Neural cell (in vitro differentiated cells): ENCODE measurements at regions not wholly inside any gene's neighbourhood (a gene's known extent, or its start where the extent isn't known, plus 50 kb on each side); places are given as distances from the start of the nearest gene placed in this dataset.

Experiments used
- H2AFZ ChIP-seq: fragments of 200-600, 300-800 bp; sonication (generic), shearing (Covaris generic); 2 replicates; pipeline ENCODE4 v1.6.0; 2014; ENCODE audit warnings: low read depth, mild to moderate bottlenecking, antibody characterized with exemption, low read length, moderate library complexity
- H3F3A ChIP-seq: fragments of 200-600 bp; shearing (Covaris generic); 2 replicates; pipeline ENCODE4 v1.6.1; 2016; ENCODE audit warnings: mild to moderate bottlenecking, moderate library complexity, mixed read lengths, antibody characterized with exemption, low read length; ENCODE audit not compliant: insufficient read depth, poor library complexity, severe bottlenecking
- H3K27ac ChIP-seq: fragments of 200-600, 300-800 bp; sonication (generic), shearing (Covaris generic); 2 replicates; pipeline ENCODE4 v1.5.1; 2014; ENCODE audit warnings: mild to moderate bottlenecking, low read length, moderate library complexity
- H3K27me3 ChIP-seq: fragments of 300-800, 200-600 bp; sonication (generic), shearing (Covaris generic); 2 replicates; pipeline ENCODE4 v1.6.0; 2014; ENCODE audit warnings: mild to moderate bottlenecking, low read depth, low read length, moderate library complexity; ENCODE audit not compliant: insufficient read depth
- H3K36me3 ChIP-seq: fragments of 300-800, 200-600 bp; sonication (generic), shearing (Covaris generic); 2 replicates; pipeline ENCODE4 v1.5.1; 2014; ENCODE audit warnings: mild to moderate bottlenecking, antibody characterized with exemption, low read length, moderate library complexity; ENCODE audit not compliant: insufficient read depth
- H3K4me2 ChIP-seq: fragments of 300-800, 200-600 bp; sonication (generic), shearing (Covaris generic); 2 replicates; pipeline ENCODE4 v1.6.0; 2014; ENCODE audit warnings: mild to moderate bottlenecking, low read length
- H3K4me3 ChIP-seq: fragments of 300-800, 200-600 bp; sonication (generic), shearing (Covaris generic); 2 replicates; pipeline ENCODE4 v1.5.1; 2014; ENCODE audit warnings: mild to moderate bottlenecking, low read length, moderate library complexity
- H3K79me2 ChIP-seq: fragments of 200-600 bp; shearing (Covaris generic); replicated peaks from 2 replicates; pipeline ENCODE4 v1.6.0; 2014; ENCODE audit warnings: mild to moderate bottlenecking, low read length, moderate library complexity; ENCODE audit not compliant: insufficient read depth
- H3K9ac ChIP-seq: fragments of 300-800, 200-600 bp; sonication (generic), shearing (Covaris generic); 2 replicates; pipeline ENCODE4 v1.6.1; 2016; ENCODE audit warnings: mild to moderate bottlenecking, low read length, mixed read lengths
- H3K9me2 ChIP-seq: fragments of 200-600 bp; shearing (Covaris generic); 2 replicates; pipeline ENCODE4 v1.6.1; 2016; ENCODE audit warnings: mild to moderate bottlenecking, low read length, mixed read lengths; ENCODE audit not compliant: insufficient read depth
- H3K9me3 ChIP-seq: fragments of 200-600, 300-800 bp; sonication (generic), shearing (Covaris generic); 2 replicates; pipeline ENCODE4 v1.6.1; 2016; ENCODE audit warnings: mild to moderate bottlenecking, mixed run types, low read length, moderate library complexity, mixed read lengths
- H4K20me1 ChIP-seq: fragments of 200-600 bp; shearing (Covaris generic); 2 replicates; pipeline ENCODE4 v1.6.1; 2016; ENCODE audit warnings: mild to moderate bottlenecking, mixed run types; ENCODE audit not compliant: insufficient read depth
- EP300 ChIP-seq: fragments of 450-650 bp; conservative IDR thresholded peaks from 2 replicates; pipeline ENCODE4 v1.6.1; 2014; ENCODE audit warnings: antibody characterized with exemption, mild to moderate bottlenecking, moderate library complexity; ENCODE audit not compliant: poor library complexity, severe bottlenecking
- EZH2 ChIP-seq: fragments of 200-600, 300-800 bp; shearing (Covaris generic), sonication (generic); IDR thresholded peaks from 2 replicates; pipeline ENCODE4 v1.6.1; 2014; ENCODE audit warnings: antibody characterized with exemption, low read length, borderline replicate concordance, mild to moderate bottlenecking; ENCODE audit not compliant: insufficient read depth, poor library complexity, severe bottlenecking
- MXI1 ChIP-seq: fragments of 450-650 bp; conservative IDR thresholded peaks from 2 replicates; pipeline ENCODE4 v1.6.1; 2014; ENCODE audit warnings: antibody characterized with exemption, mild to moderate bottlenecking; ENCODE audit not compliant: poor library complexity, severe bottlenecking
- POLR2AphosphoS5 ChIP-seq: IDR thresholded peaks from 2 replicates; pipeline ENCODE4 v1.6.1; 2012
- RAD21 ChIP-seq: fragments of 450-650 bp; conservative IDR thresholded peaks from 2 replicates; pipeline ENCODE4 v1.6.1; 2014; ENCODE audit warnings: antibody characterized with exemption, mild to moderate bottlenecking, moderate library complexity
- SMC3 ChIP-seq: fragments of 450-650 bp; conservative IDR thresholded peaks from 2 replicates; pipeline ENCODE4 v1.6.1; 2014; ENCODE audit warnings: antibody characterized with exemption, mild to moderate bottlenecking, moderate library complexity; ENCODE audit not compliant: poor library complexity
- TAF1 ChIP-seq: IDR thresholded peaks from 2 replicates; pipeline ENCODE4 v1.6.1; 2012; ENCODE audit warnings: low read depth
- TF ChIP-seq, protein P1 (sequence below): IDR thresholded peaks from 2 replicates; pipeline ENCODE4 v1.6.1; 2012; ENCODE audit warnings: borderline replicate concordance
- TF ChIP-seq, protein P2 (sequence below): fragments of 450-650 bp; IDR thresholded peaks from 2 replicates; pipeline ENCODE4 v1.5.1; 2014; ENCODE audit warnings: antibody characterized with exemption, mild to moderate bottlenecking, moderate library complexity; ENCODE audit not compliant: poor library complexity, severe bottlenecking

DNA sequence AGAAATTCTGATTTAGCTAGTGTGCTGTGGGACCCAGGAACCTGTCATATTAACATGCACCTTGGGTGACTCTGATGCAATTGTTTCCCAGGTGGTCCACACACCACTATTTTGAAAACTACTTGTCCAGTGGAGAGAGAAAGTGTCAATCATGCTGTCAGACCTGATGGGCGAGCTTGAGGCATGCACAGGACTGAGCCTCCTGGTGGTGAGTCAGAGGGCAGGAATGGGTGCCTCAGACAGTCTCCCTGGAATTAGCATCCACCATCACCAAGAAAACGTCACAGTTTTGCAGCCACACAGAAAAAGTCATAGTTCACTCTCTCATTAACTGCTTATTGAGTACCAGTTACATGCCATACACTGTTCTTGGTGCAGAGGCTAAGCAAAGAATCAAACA lies 181.8 kb upstream of the MAOA start:
- no peak for TF ChIP-seq EZH2
- TF ChIP-seq EP300 = no peak
- TF ChIP-seq, protein P1, sequence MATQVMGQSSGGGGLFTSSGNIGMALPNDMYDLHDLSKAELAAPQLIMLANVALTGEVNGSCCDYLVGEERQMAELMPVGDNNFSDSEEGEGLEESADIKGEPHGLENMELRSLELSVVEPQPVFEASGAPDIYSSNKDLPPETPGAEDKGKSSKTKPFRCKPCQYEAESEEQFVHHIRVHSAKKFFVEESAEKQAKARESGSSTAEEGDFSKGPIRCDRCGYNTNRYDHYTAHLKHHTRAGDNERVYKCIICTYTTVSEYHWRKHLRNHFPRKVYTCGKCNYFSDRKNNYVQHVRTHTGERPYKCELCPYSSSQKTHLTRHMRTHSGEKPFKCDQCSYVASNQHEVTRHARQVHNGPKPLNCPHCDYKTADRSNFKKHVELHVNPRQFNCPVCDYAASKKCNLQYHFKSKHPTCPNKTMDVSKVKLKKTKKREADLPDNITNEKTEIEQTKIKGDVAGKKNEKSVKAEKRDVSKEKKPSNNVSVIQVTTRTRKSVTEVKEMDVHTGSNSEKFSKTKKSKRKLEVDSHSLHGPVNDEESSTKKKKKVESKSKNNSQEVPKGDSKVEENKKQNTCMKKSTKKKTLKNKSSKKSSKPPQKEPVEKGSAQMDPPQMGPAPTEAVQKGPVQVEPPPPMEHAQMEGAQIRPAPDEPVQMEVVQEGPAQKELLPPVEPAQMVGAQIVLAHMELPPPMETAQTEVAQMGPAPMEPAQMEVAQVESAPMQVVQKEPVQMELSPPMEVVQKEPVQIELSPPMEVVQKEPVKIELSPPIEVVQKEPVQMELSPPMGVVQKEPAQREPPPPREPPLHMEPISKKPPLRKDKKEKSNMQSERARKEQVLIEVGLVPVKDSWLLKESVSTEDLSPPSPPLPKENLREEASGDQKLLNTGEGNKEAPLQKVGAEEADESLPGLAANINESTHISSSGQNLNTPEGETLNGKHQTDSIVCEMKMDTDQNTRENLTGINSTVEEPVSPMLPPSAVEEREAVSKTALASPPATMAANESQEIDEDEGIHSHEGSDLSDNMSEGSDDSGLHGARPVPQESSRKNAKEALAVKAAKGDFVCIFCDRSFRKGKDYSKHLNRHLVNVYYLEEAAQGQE = no peak
- no peak for TF ChIP-seq MXI1
- no peak for TF ChIP-seq TAF1
- TF ChIP-seq RAD21 = no peak
- TF ChIP-seq, protein P2, sequence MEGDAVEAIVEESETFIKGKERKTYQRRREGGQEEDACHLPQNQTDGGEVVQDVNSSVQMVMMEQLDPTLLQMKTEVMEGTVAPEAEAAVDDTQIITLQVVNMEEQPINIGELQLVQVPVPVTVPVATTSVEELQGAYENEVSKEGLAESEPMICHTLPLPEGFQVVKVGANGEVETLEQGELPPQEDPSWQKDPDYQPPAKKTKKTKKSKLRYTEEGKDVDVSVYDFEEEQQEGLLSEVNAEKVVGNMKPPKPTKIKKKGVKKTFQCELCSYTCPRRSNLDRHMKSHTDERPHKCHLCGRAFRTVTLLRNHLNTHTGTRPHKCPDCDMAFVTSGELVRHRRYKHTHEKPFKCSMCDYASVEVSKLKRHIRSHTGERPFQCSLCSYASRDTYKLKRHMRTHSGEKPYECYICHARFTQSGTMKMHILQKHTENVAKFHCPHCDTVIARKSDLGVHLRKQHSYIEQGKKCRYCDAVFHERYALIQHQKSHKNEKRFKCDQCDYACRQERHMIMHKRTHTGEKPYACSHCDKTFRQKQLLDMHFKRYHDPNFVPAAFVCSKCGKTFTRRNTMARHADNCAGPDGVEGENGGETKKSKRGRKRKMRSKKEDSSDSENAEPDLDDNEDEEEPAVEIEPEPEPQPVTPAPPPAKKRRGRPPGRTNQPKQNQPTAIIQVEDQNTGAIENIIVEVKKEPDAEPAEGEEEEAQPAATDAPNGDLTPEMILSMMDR = no peak
- no peak for TF ChIP-seq SMC3
- TF ChIP-seq POLR2AphosphoS5 = no peak
- Histone ChIP-seq H3K9me3 (no peaks in the 10 kb centered on the region), H3K36me3 (no peaks in the 10 kb centered on the region), H3K4me2 (no peak overlapping the region), H3F3A (no peaks in the 10 kb centered on the region), H2AFZ (no peak overlapping the region), H3K9me2 (no peaks in the 10 kb centered on the region), H3K27ac (no peak overlapping the region), H4K20me1 (no peaks in the 10 kb centered on the region), H3K9ac (no peak overlapping the region), H3K4me3 (no peak overlapping the region), H3K79me2 (no peaks in the 10 kb centered on the region), H3K27me3 (no peaks in the 10 kb centered on the region)

DNA sequence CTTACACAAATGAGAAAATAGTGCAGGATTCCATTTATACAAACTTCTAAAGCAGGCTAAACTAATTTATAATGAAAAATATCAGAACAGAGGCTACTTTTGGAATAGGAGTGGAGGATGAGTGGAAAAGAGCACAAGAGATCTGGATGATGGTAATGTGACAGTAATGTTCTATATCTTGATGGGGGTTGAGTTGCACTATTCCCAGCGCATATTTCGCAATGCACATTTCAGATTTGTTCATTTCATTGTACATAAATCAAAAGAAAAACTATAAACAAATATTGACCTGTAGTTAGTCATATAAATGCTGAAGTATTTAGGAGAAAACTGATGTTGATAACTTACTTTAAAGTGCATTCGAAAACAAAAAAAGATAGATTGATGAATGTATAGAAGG lies 177.0 kb upstream of the MAOA start:
- no peaks in the 10 kb centered on the region for H3K27me3 ChIP-seq
- H2AFZ ChIP-seq = no peak overlapping the region
- TF ChIP-seq EP300 (no peak), RAD21 (no peak), TAF1 (no peak), SMC3 (no peak), EZH2 (no peak), MXI1 (no peak), POLR2AphosphoS5 (no peak)
- TF ChIP-seq, protein P2 = no peak
- TF ChIP-seq, protein P1 = no peak
- no peaks in the 10 kb centered on the region for H3K79me2 ChIP-seq
- no peaks in the 10 kb centered on the region for H3K9me3 ChIP-seq
- H4K20me1 ChIP-seq = no peaks in the 10 kb centered on the region
- no peak overlapping the region for H3K4me3 ChIP-seq
- no peaks in the 10 kb centered on the region for H3K36me3 ChIP-seq
- no peaks in the 10 kb centered on the region for H3F3A ChIP-seq
- H3K9me2 ChIP-seq = no peaks in the 10 kb centered on the region
- no peak overlapping the region for H3K9ac ChIP-seq
- H3K4me2 ChIP-seq = no peak overlapping the region
- H3K27ac ChIP-seq = no peak overlapping the region
